HCT116 (cell line): ENCODE measurements at regions not wholly inside any gene's neighbourhood (a gene's known extent, or its start where the extent isn't known, plus 50 kb on each side); places are given as distances from the start of the nearest gene placed in this dataset.

ENCODE experiments used
- ATAC-seq: fragments of 200-7000 bp; cut with Tn5 transposase; 2 replicates; pipeline ENCODE4 v1.9.1; 2020; ENCODE audit warnings: mild to moderate bottlenecking, moderate library complexity
- BruUV-seq: library from RNA; stranded (reverse); fragments of 400-500 nt; replicated peaks from 2 replicates; lab custom pipeline; 2021; lab: Mats Ljungman, UMichigan
- CTCF ChIA-PET: fragments of 300-600 bp; sonication (Branson Sonifier 250); formaldehyde crosslinking; loops from one replicate; lab custom pipeline; 2021; ENCODE audit warnings: antibody characterized with exemption; lab: Charles Lee
- POLR2A ChIA-PET: fragments of 300-600, 350-600 bp; sonication (Branson Sonifier 250); formaldehyde crosslinking; loops from one replicate; lab custom pipeline; 2021; ENCODE audit warnings: antibody characterized with exemption; lab: Charles Lee
- RAD21 ChIA-PET, 2 experiments: fragments of 300-600 bp; sonication (Branson Sonifier 250); formaldehyde crosslinking; loops; one replicate each; lab custom pipeline; 2023; ENCODE audit warnings: low total read pairs in 2 of 2; ENCODE audit not compliant: uncharacterized antibody in 2 of 2, unreplicated experiment in 2 of 2, low non-redundant PET in 1 of 2; lab: Charles Lee
- DNase-seq: peaks from one replicate; pipeline ENCODE4 v3.0.0-alpha.2; 2010; ENCODE audit warnings: low read depth, low spot score
- H2AFZ ChIP-seq: fragments of 200-600 bp; shearing (Covaris generic), sonication (generic); 2 replicates; pipeline ENCODE4 v1.6.1; 2017; ENCODE audit warnings: low read depth, mixed run types, mixed read lengths, antibody characterized with exemption, low read length; ENCODE audit not compliant: poor library complexity, severe bottlenecking
- H3K27ac ChIP-seq: 2 replicates; pipeline ENCODE4 v1.5.1; 2012; ENCODE audit warnings: low read depth, low read length
- H3K27me3 ChIP-seq: fragments of 200-600 bp; sonication (generic); 2 replicates; pipeline ENCODE4 v1.6.1; 2016; ENCODE audit warnings: mixed run types, low read length, mixed read lengths; ENCODE audit not compliant: insufficient read depth
- H3K36me3 ChIP-seq, 2 experiments: fragments of 200-500 bp in 1 of 2; fragments of 200-600 bp in 1 of 2; sonication (Bioruptor generic) in 1 of 2; sonication (generic) in 1 of 2; 2 replicates each; pipeline versions ENCODE4 v1.5.1 to v1.6.1; 2014 to 2016; ENCODE audit warnings: low read length in 2 of 2, inconsistent platforms in 1 of 2, mixed read lengths in 1 of 2, mixed run types in 1 of 2; ENCODE audit not compliant: insufficient read depth in 2 of 2, control insufficient read depth in 1 of 2
- H3K4me1 ChIP-seq, 2 experiments: fragments of 200-600 bp in 1 of 2; sonication (generic) in 1 of 2; 2 replicates each; pipeline versions ENCODE4 v1.5.1 to v1.6.1; 2012 to 2017; ENCODE audit warnings: low read length in 2 of 2, inconsistent platforms in 1 of 2, mild to moderate bottlenecking in 1 of 2, mixed read lengths in 1 of 2, mixed run types in 1 of 2, moderate library complexity in 1 of 2; ENCODE audit not compliant: insufficient read depth in 2 of 2, control insufficient read depth in 1 of 2
- H3K4me2 ChIP-seq: fragments of 200-600 bp; sonication (generic); 2 replicates; pipeline ENCODE4 v1.6.1; 2017; ENCODE audit warnings: mixed run types, low read length, mixed read lengths
- H3K4me3 ChIP-seq, 2 experiments: fragments of 200-600 bp in 1 of 2; sonication (generic) in 1 of 2; replicated peaks in 1 of 2; 2 replicates each; pipeline ENCODE4 v1.5.1; 2011 to 2016; ENCODE audit warnings: low read length in 2 of 2, control low read depth in 1 of 2, low read depth in 1 of 2, mild to moderate bottlenecking in 1 of 2, mixed read lengths in 1 of 2, mixed run types in 1 of 2
- H3K79me2 ChIP-seq: fragments of 200-600 bp; sonication (generic); 2 replicates; pipeline ENCODE4 v1.6.1; 2017; ENCODE audit warnings: mild to moderate bottlenecking, mixed run types, low read length, moderate library complexity, mixed read lengths; ENCODE audit not compliant: insufficient read depth
- H3K9ac ChIP-seq: fragments of 200-600 bp; sonication (generic); 2 replicates; pipeline ENCODE4 v1.6.1; 2016; ENCODE audit warnings: low read length, mixed read lengths
- H3K9me2 ChIP-seq: fragments of 200-600 bp; sonication (generic), shearing (Covaris generic); 2 replicates; pipeline ENCODE4 v1.6.1; 2017; ENCODE audit warnings: mixed run types, mild to moderate bottlenecking, moderate library complexity; ENCODE audit not compliant: insufficient read depth
- H3K9me3 ChIP-seq, 2 experiments: fragments of 200-500 bp in 1 of 2; fragments of 200-600 bp in 1 of 2; sonication (Bioruptor generic) in 1 of 2; sonication (generic) in 1 of 2; 2 replicates each; pipeline ENCODE4 v1.6.1; 2014 to 2017; ENCODE audit warnings: low read length in 2 of 2, mixed read lengths in 2 of 2, inconsistent platforms in 1 of 2, low read depth in 1 of 2, mild to moderate bottlenecking in 1 of 2, mixed run types in 1 of 2, moderate library complexity in 1 of 2; ENCODE audit not compliant: control insufficient read depth in 1 of 2, insufficient read depth in 1 of 2
- H4K20me1 ChIP-seq: fragments of 200-600 bp; sonication (generic), shearing (Covaris generic); 2 replicates; pipeline ENCODE4 v1.6.1; 2017; ENCODE audit warnings: mixed run types, mild to moderate bottlenecking, moderate library complexity; ENCODE audit not compliant: insufficient read depth
- ATF3 ChIP-seq: IDR thresholded peaks from 2 replicates; pipeline ENCODE4 v1.6.1; 2012
- CTCF ChIP-seq, 3 experiments: fragments of 200-600 bp in 1 of 3; sonication (generic) in 1 of 3; IDR thresholded peaks in 2 of 3; conservative IDR thresholded peaks in 1 of 3; 2 replicates each; pipeline ENCODE4 v1.5.1; 2012 to 2017; ENCODE audit warnings: low read depth in 2 of 3, low read length in 2 of 3, antibody characterized with exemption in 1 of 3, borderline replicate concordance in 1 of 3, control low read depth in 1 of 3, mild to moderate bottlenecking in 1 of 3, mixed read lengths in 1 of 3, mixed run types in 1 of 3, moderate library complexity in 1 of 3; ENCODE audit not compliant: insufficient read depth in 1 of 3
- EGR1 ChIP-seq: IDR thresholded peaks from 2 replicates; pipeline ENCODE4 v1.6.1; 2012; ENCODE audit warnings: low read depth
- ELF1 ChIP-seq: IDR thresholded peaks from 2 replicates; pipeline ENCODE4 v1.6.1; 2012; ENCODE audit warnings: low read depth, borderline replicate concordance
- EZH2 ChIP-seq: fragments of 200-600 bp; sonication (generic); IDR thresholded peaks from 2 replicates; pipeline ENCODE4 v1.6.1; 2017; ENCODE audit warnings: antibody characterized with exemption, mixed run types
- EZH2phosphoT487 ChIP-seq: fragments of 200-600 bp; IDR thresholded peaks from 2 replicates; pipeline ENCODE4 v1.6.1; 2018; ENCODE audit warnings: antibody characterized with exemption, borderline replicate concordance
- FOSL1 ChIP-seq: IDR thresholded peaks from 2 replicates; pipeline ENCODE4 v1.6.1; 2012; ENCODE audit warnings: low read depth
- JUND ChIP-seq: IDR thresholded peaks from 2 replicates; pipeline ENCODE4 v1.6.1; 2012
- MAX ChIP-seq: IDR thresholded peaks from 2 replicates; pipeline ENCODE4 v1.6.1; 2012
- POLR2A ChIP-seq: IDR thresholded peaks from 2 replicates; pipeline ENCODE4 v1.7.0; 2011; ENCODE audit warnings: borderline replicate concordance; ENCODE audit not compliant: insufficient read depth, insufficient read length; ENCODE audit errors: extremely low read depth
- POLR2AphosphoS5 ChIP-seq: IDR thresholded peaks from 2 replicates; pipeline ENCODE4 v1.6.1; 2011; ENCODE audit warnings: mild to moderate bottlenecking, low read depth, low read length, moderate library complexity
- RAD21 ChIP-seq: IDR thresholded peaks from 2 replicates; pipeline ENCODE4 v1.6.1; 2012; ENCODE audit warnings: low read depth, mild to moderate bottlenecking
- SP1 ChIP-seq: IDR thresholded peaks from 2 replicates; pipeline ENCODE4 v1.6.1; 2012; ENCODE audit warnings: low read depth
- SRF ChIP-seq: IDR thresholded peaks from 2 replicates; pipeline ENCODE4 v1.6.1; 2012; ENCODE audit warnings: low read depth
- TCF7L2 ChIP-seq: IDR thresholded peaks from 2 replicates; pipeline ENCODE4 v1.7.0; 2011; ENCODE audit warnings: borderline replicate concordance, inconsistent platforms; ENCODE audit not compliant: insufficient read depth, insufficient read length; ENCODE audit errors: extremely low read depth
- YY1 ChIP-seq: IDR thresholded peaks from 2 replicates; pipeline ENCODE4 v1.6.1; 2011; ENCODE audit warnings: low read length, low read depth, moderate library complexity, mild to moderate bottlenecking; ENCODE audit not compliant: insufficient replicate concordance; ENCODE audit errors: extremely low read depth
- ZFX ChIP-seq: fragments of 450-650 bp; IDR thresholded peaks from 2 replicates; pipeline ENCODE4 v1.6.1; 2017
- ZNF274 ChIP-seq: fragments of 200-500 bp; sonication (Bioruptor generic); IDR thresholded peaks from 2 replicates; pipeline ENCODE4 v1.6.1; 2014; ENCODE audit warnings: mild to moderate bottlenecking, low read depth, low read length, inconsistent platforms
- intact Hi-C: fragments of 100-400 bp; cut with micrococcal nuclease; formaldehyde crosslinking; loops from 2 replicates; pipeline ENCODE4 v1.10.0; 2022

GRCh38 chr7:156060925-156061324 lies 248.7 kb upstream of the SHH start:
- Histone ChIP-seq H3K4me3 (no peak overlapping the region), H3K4me1 (peaks cover 19 to 22% of the 10 kb centered on the region in 2 experiments), H3K79me2 (no peaks in the 10 kb centered on the region), H3K9me3 (no peaks in the 10 kb centered on the region), H3K9ac (no peak overlapping the region), H4K20me1 (no peaks in the 10 kb centered on the region), H2AFZ (no peak overlapping the region), H3K9me2 (no peaks in the 10 kb centered on the region), H3K36me3 (no peaks in the 10 kb centered on the region), H3K4me2 (no peak overlapping the region), H3K27ac (no peak overlapping the region), H3K27me3 (no peaks in the 10 kb centered on the region)
- BruUV-seq = no TSS peak
- ATAC-seq = no peak
- intact Hi-C loops = no loop called here
- TF ChIP-seq SP1 = no peak
- TF ChIP-seq ZFX = no peak
- TF ChIP-seq ATF3 = no peak
- TF ChIP-seq TCF7L2 = no peak
- TF ChIP-seq POLR2AphosphoS5 = no peak
- TF ChIP-seq JUND = no peak
- TF ChIP-seq ELF1 = no peak
- no peak for TF ChIP-seq YY1
- TF ChIP-seq CTCF (IDR thresholded peaks at IDR 0.05 in 2 of 3, conservative IDR thresholded peaks at IDR 0.05 in 1 of 3; ENCODE audit: borderline replicate concordance in 1 of 3, insufficient read depth in 1 of 3, low read depth in 2 of 3, low read length in 2 of 3) = no peak
- no peak for TF ChIP-seq EGR1
- TF ChIP-seq EZH2 = no peak
- no peak for TF ChIP-seq POLR2A
- no peak for TF ChIP-seq FOSL1
- no peak for TF ChIP-seq MAX
- TF ChIP-seq EZH2phosphoT487 = no peak
- TF ChIP-seq RAD21 = no peak
- no peak for TF ChIP-seq ZNF274
- no peak for TF ChIP-seq SRF
- ChIA-PET CTCF (no interaction called here), POLR2A (no interaction called here), RAD21 (no interaction called here)
- no peak for DNase-seq
